Activated CD4-positive, alpha-beta memory T cell treated with anti-CD3 and anti-CD28 coated beads for 36 hours (primary cell): ENCODE measurements at regions not wholly inside any gene's neighbourhood (a gene's known extent, or its start where the extent isn't known, plus 50 kb on each side); places are given as distances from the start of the nearest gene placed in this dataset.

Experiments used
- CTCF ChIA-PET: fragments of 350-600 bp; sonication (Branson Sonifier 250); formaldehyde crosslinking; loops from one replicate; lab custom pipeline; 2021; ENCODE audit warnings: antibody characterized with exemption, inconsistent platforms; lab: Charles Lee
- POLR2A ChIA-PET: fragments of 350-600 bp; sonication (Branson Sonifier 250); formaldehyde crosslinking; loops from one replicate; lab custom pipeline; 2021; ENCODE audit warnings: antibody characterized with exemption; lab: Charles Lee
- DNase-seq: peaks from one replicate; pipeline ENCODE4 v3.0.0-alpha.2; 2020
- H3K27ac Mint-ChIP-seq: one replicate; pipeline ENCODE4 v1.8.0; 2021; ENCODE audit warnings: mixed read lengths
- H3K27me3 Mint-ChIP-seq: one replicate; pipeline ENCODE4 v1.8.0; 2021; ENCODE audit warnings: mixed read lengths
- H3K36me3 Mint-ChIP-seq: one replicate; pipeline ENCODE4 v1.8.0; 2021; ENCODE audit warnings: mixed read lengths
- H3K4me1 Mint-ChIP-seq: one replicate; pipeline ENCODE4 v1.8.0; 2021; ENCODE audit warnings: low read depth, mixed read lengths
- H3K4me3 Mint-ChIP-seq: one replicate; pipeline ENCODE4 v1.8.0; 2021; ENCODE audit warnings: mild to moderate bottlenecking, mixed read lengths
- H3K9me3 Mint-ChIP-seq: one replicate; pipeline ENCODE4 v1.8.0; 2021; ENCODE audit warnings: mixed read lengths
- intact Hi-C: fragments of 100-400 bp; cut with micrococcal nuclease; formaldehyde crosslinking; loops from one replicate; pipeline ENCODE4 v1.15.1; 2023

- POLR2A ChIA-PET: no interaction called here
- H3K4me1 Mint-ChIP-seq: no peaks in the 10 kb centered on the region
- no peak overlapping the region for H3K4me3 Mint-ChIP-seq
- no peak overlapping the region for H3K27ac Mint-ChIP-seq
- H3K36me3 Mint-ChIP-seq: no peaks in the 10 kb centered on the region
- intact Hi-C loops: no loop called here
- no peak for DNase-seq
- CTCF ChIA-PET: interaction anchor here (0.6 kb wide), 1 partner anchor 1235 kb away, joined by 3 read pairs; no protein-coding TSS in a partner anchor
- no peaks in the 10 kb centered on the region for H3K9me3 Mint-ChIP-seq
- H3K27me3 Mint-ChIP-seq: no peaks in the 10 kb centered on the region
Measured at GRCh38 chr13:82938644-82939043, 943.6 kb downstream of the SLITRK1 start.

GRCh38 chr13:82934000-82934399, 948.3 kb downstream of the SLITRK1 start:
- intact Hi-C loops: no loop called here
- no peak for DNase-seq
- no peaks in the 10 kb centered on the region for H3K9me3 Mint-ChIP-seq
- H3K4me3 Mint-ChIP-seq: no peak overlapping the region
- no peaks in the 10 kb centered on the region for H3K36me3 Mint-ChIP-seq
- H3K27ac Mint-ChIP-seq: no peak overlapping the region
- POLR2A ChIA-PET: no interaction called here
- CTCF ChIA-PET: no interaction called here
- H3K27me3 Mint-ChIP-seq: no peaks in the 10 kb centered on the region
- no peaks in the 10 kb centered on the region for H3K4me1 Mint-ChIP-seq

- Mint-ChIP-seq H3K4me1 (no peaks in the 10 kb centered on the region), H3K9me3 (peaks cover 2% of the 10 kb centered on the region), H3K36me3 (no peaks in the 10 kb centered on the region), H3K27me3 (no peaks in the 10 kb centered on the region), H3K4me3 (no peak overlapping the region), H3K27ac (no peak overlapping the region)
- intact Hi-C loops: no loop called here
- POLR2A ChIA-PET: no interaction called here
- no peak for DNase-seq
- CTCF ChIA-PET: no interaction called here
Measured at GRCh38 chr13:82925114-82925513, 957.2 kb downstream of the SLITRK1 start.

GRCh38 chr13:82917984-82918383, 964.3 kb downstream of the SLITRK1 start:
- no peak for DNase-seq
- no peaks in the 10 kb centered on the region for H3K9me3 Mint-ChIP-seq
- ChIA-PET CTCF (no interaction called here), POLR2A (no interaction called here)
- H3K27me3 Mint-ChIP-seq: no peaks in the 10 kb centered on the region
- H3K27ac Mint-ChIP-seq: no peak overlapping the region
- H3K4me3 Mint-ChIP-seq: no peak overlapping the region
- H3K4me1 Mint-ChIP-seq: no peaks in the 10 kb centered on the region
- intact Hi-C loops: no loop called here
- no peaks in the 10 kb centered on the region for H3K36me3 Mint-ChIP-seq

GRCh38 chr13:82912564-82912963, 969.7 kb downstream of the SLITRK1 start:
- no peak for DNase-seq
- Mint-ChIP-seq H3K4me1 (no peaks in the 10 kb centered on the region), H3K36me3 (no peaks in the 10 kb centered on the region), H3K27me3 (no peaks in the 10 kb centered on the region), H3K9me3 (peaks cover 4% of the 10 kb centered on the region), H3K4me3 (no peak overlapping the region), H3K27ac (no peak overlapping the region)
- ChIA-PET POLR2A (no interaction called here), CTCF (no interaction called here)
- intact Hi-C loops: no loop called here

- intact Hi-C loops: no loop called here
- ChIA-PET CTCF (no interaction called here), POLR2A (no interaction called here)
- Mint-ChIP-seq H3K27ac (no peak overlapping the region), H3K9me3 (peaks cover 8% of the 10 kb centered on the region), H3K36me3 (no peaks in the 10 kb centered on the region), H3K27me3 (no peaks in the 10 kb centered on the region), H3K4me3 (no peak overlapping the region), H3K4me1 (no peaks in the 10 kb centered on the region)
- no peak for DNase-seq
Measured at GRCh38 chr13:82905071-82905470, 977.2 kb downstream of the SLITRK1 start.

GRCh38 chr13:82900453-82900852, 981.8 kb downstream of the SLITRK1 start:
- no peaks in the 10 kb centered on the region for H3K9me3 Mint-ChIP-seq
- intact Hi-C loops: no loop called here
- H3K36me3 Mint-ChIP-seq: no peaks in the 10 kb centered on the region
- H3K27me3 Mint-ChIP-seq: no peaks in the 10 kb centered on the region
- no peak overlapping the region for H3K4me3 Mint-ChIP-seq
- CTCF ChIA-PET: no interaction called here
- POLR2A ChIA-PET: no interaction called here
- no peaks in the 10 kb centered on the region for H3K4me1 Mint-ChIP-seq
- H3K27ac Mint-ChIP-seq: no peak overlapping the region
- DNase-seq: no peak

- DNase-seq: no peak
Measured at GRCh38 chr13:82898586-82898985, 983.7 kb downstream of the SLITRK1 start.

GRCh38 chr13:82879921-82880320, 1002.4 kb downstream of the SLITRK1 start:
- POLR2A ChIA-PET: no interaction called here
- Mint-ChIP-seq H3K36me3 (no peaks in the 10 kb centered on the region), H3K27me3 (no peaks in the 10 kb centered on the region), H3K9me3 (no peaks in the 10 kb centered on the region), H3K27ac (no peak overlapping the region), H3K4me3 (no peak overlapping the region), H3K4me1 (no peaks in the 10 kb centered on the region)
- CTCF ChIA-PET: no interaction called here
- no peak for DNase-seq
- intact Hi-C loops: no loop called here

More at GRCh38 chr13:82898586-82898985, 983.7 kb downstream of the SLITRK1 start:
- Mint-ChIP-seq H3K27ac (no peak overlapping the region), H3K9me3 (no peaks in the 10 kb centered on the region), H3K27me3 (no peaks in the 10 kb centered on the region), H3K4me3 (no peak overlapping the region), H3K4me1 (no peaks in the 10 kb centered on the region), H3K36me3 (no peaks in the 10 kb centered on the region)
- intact Hi-C loops: no loop called here
- ChIA-PET CTCF (no interaction called here), POLR2A (no interaction called here)

- no peaks in the 10 kb centered on the region for H3K4me1 Mint-ChIP-seq
- H3K4me3 Mint-ChIP-seq: no peak overlapping the region
- H3K9me3 Mint-ChIP-seq: no peaks in the 10 kb centered on the region
- no peak overlapping the region for H3K27ac Mint-ChIP-seq
- intact Hi-C loops: no loop called here
- DNase-seq: no peak
- no peaks in the 10 kb centered on the region for H3K36me3 Mint-ChIP-seq
- POLR2A ChIA-PET: no interaction called here
- CTCF ChIA-PET: no interaction called here
- no peaks in the 10 kb centered on the region for H3K27me3 Mint-ChIP-seq
Measured at GRCh38 chr13:82878536-82878935, 1003.7 kb downstream of the SLITRK1 start.

- DNase-seq: no peak
- ChIA-PET POLR2A (no interaction called here), CTCF (no interaction called here)
- intact Hi-C loops: no loop called here
- H3K36me3 Mint-ChIP-seq: no peaks in the 10 kb centered on the region
- H3K27me3 Mint-ChIP-seq: no peaks in the 10 kb centered on the region
- H3K9me3 Mint-ChIP-seq: peaks cover 12% of the 10 kb centered on the region
- no peaks in the 10 kb centered on the region for H3K4me1 Mint-ChIP-seq
- H3K27ac Mint-ChIP-seq: no peak overlapping the region
- H3K4me3 Mint-ChIP-seq: no peak overlapping the region
Measured at GRCh38 chr13:82867284-82867683, 1015.0 kb downstream of the SLITRK1 start.

- H3K27me3 Mint-ChIP-seq: no peaks in the 10 kb centered on the region
- no peak overlapping the region for H3K27ac Mint-ChIP-seq
- intact Hi-C loops: no loop called here
- ChIA-PET POLR2A (no interaction called here), CTCF (no interaction called here)
- H3K4me1 Mint-ChIP-seq: no peaks in the 10 kb centered on the region
- peaks cover 12% of the 10 kb centered on the region for H3K9me3 Mint-ChIP-seq
- no peak overlapping the region for H3K4me3 Mint-ChIP-seq
- no peaks in the 10 kb centered on the region for H3K36me3 Mint-ChIP-seq
- no peak for DNase-seq
Measured at GRCh38 chr13:82850644-82851043, 1031.6 kb downstream of the SLITRK1 start.

- Mint-ChIP-seq H3K27me3 (no peaks in the 10 kb centered on the region), H3K4me1 (no peaks in the 10 kb centered on the region), H3K36me3 (no peaks in the 10 kb centered on the region), H3K4me3 (no peak overlapping the region), H3K27ac (no peak overlapping the region), H3K9me3 (peaks cover 16% of the 10 kb centered on the region)
- ChIA-PET POLR2A (no interaction called here), CTCF (no interaction called here)
- intact Hi-C loops: no loop called here
- no peak for DNase-seq
Measured at GRCh38 chr13:82848766-82849165, 1033.5 kb downstream of the SLITRK1 start.
